K562 (cell line): ENCODE measurements at regions not wholly inside any gene's neighbourhood (a gene's known extent, or its start where the extent isn't known, plus 50 kb on each side); places are given as distances from the start of the nearest gene placed in this dataset.

Experiments used
- TF ChIP-seq, protein P1 (sequence below): fragments of 200-600 bp; sonication (generic); IDR thresholded peaks from one replicate; pipeline ENCODE4 v1.6.1; 2012; ENCODE audit warnings: mild to moderate bottlenecking, low read depth, low read length, inconsistent platforms

GRCh38 chr9:12224449-12224848 is 468.7 kb upstream of the TYRP1 start (continued):
- TF ChIP-seq, protein P1, sequence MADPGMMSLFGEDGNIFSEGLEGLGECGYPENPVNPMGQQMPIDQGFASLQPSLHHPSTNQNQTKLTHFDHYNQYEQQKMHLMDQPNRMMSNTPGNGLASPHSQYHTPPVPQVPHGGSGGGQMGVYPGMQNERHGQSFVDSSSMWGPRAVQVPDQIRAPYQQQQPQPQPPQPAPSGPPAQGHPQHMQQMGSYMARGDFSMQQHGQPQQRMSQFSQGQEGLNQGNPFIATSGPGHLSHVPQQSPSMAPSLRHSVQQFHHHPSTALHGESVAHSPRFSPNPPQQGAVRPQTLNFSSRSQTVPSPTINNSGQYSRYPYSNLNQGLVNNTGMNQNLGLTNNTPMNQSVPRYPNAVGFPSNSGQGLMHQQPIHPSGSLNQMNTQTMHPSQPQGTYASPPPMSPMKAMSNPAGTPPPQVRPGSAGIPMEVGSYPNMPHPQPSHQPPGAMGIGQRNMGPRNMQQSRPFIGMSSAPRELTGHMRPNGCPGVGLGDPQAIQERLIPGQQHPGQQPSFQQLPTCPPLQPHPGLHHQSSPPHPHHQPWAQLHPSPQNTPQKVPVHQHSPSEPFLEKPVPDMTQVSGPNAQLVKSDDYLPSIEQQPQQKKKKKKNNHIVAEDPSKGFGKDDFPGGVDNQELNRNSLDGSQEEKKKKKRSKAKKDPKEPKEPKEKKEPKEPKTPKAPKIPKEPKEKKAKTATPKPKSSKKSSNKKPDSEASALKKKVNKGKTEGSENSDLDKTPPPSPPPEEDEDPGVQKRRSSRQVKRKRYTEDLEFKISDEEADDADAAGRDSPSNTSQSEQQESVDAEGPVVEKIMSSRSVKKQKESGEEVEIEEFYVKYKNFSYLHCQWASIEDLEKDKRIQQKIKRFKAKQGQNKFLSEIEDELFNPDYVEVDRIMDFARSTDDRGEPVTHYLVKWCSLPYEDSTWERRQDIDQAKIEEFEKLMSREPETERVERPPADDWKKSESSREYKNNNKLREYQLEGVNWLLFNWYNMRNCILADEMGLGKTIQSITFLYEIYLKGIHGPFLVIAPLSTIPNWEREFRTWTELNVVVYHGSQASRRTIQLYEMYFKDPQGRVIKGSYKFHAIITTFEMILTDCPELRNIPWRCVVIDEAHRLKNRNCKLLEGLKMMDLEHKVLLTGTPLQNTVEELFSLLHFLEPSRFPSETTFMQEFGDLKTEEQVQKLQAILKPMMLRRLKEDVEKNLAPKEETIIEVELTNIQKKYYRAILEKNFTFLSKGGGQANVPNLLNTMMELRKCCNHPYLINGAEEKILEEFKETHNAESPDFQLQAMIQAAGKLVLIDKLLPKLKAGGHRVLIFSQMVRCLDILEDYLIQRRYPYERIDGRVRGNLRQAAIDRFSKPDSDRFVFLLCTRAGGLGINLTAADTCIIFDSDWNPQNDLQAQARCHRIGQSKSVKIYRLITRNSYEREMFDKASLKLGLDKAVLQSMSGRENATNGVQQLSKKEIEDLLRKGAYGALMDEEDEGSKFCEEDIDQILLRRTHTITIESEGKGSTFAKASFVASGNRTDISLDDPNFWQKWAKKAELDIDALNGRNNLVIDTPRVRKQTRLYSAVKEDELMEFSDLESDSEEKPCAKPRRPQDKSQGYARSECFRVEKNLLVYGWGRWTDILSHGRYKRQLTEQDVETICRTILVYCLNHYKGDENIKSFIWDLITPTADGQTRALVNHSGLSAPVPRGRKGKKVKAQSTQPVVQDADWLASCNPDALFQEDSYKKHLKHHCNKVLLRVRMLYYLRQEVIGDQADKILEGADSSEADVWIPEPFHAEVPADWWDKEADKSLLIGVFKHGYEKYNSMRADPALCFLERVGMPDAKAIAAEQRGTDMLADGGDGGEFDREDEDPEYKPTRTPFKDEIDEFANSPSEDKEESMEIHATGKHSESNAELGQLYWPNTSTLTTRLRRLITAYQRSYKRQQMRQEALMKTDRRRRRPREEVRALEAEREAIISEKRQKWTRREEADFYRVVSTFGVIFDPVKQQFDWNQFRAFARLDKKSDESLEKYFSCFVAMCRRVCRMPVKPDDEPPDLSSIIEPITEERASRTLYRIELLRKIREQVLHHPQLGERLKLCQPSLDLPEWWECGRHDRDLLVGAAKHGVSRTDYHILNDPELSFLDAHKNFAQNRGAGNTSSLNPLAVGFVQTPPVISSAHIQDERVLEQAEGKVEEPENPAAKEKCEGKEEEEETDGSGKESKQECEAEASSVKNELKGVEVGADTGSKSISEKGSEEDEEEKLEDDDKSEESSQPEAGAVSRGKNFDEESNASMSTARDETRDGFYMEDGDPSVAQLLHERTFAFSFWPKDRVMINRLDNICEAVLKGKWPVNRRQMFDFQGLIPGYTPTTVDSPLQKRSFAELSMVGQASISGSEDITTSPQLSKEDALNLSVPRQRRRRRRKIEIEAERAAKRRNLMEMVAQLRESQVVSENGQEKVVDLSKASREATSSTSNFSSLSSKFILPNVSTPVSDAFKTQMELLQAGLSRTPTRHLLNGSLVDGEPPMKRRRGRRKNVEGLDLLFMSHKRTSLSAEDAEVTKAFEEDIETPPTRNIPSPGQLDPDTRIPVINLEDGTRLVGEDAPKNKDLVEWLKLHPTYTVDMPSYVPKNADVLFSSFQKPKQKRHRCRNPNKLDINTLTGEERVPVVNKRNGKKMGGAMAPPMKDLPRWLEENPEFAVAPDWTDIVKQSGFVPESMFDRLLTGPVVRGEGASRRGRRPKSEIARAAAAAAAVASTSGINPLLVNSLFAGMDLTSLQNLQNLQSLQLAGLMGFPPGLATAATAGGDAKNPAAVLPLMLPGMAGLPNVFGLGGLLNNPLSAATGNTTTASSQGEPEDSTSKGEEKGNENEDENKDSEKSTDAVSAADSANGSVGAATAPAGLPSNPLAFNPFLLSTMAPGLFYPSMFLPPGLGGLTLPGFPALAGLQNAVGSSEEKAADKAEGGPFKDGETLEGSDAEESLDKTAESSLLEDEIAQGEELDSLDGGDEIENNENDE = no peak
